Naive thymus-derived CD4-positive, alpha-beta T cell (primary cell): ENCODE measurements at regions not wholly inside any gene's neighbourhood (a gene's known extent, or its start where the extent isn't known, plus 50 kb on each side); places are given as distances from the start of the nearest gene placed in this dataset.

Experiments
- ATAC-seq: fragments of 150-1000 bp; cut with Tn5 transposase; 2 replicates; pipeline ENCODE4 v1.10.0; 2021; ENCODE audit warnings: mild to moderate bottlenecking, moderate library complexity
- CTCF ChIA-PET: fragments of 350-600 bp; sonication (Branson Sonifier 250); formaldehyde crosslinking; loops from one replicate; lab custom pipeline; 2021; ENCODE audit warnings: antibody characterized with exemption; lab: Charles Lee
- POLR2A ChIA-PET: fragments of 350-600 bp; sonication (Branson Sonifier 250); formaldehyde crosslinking; loops from one replicate; lab custom pipeline; 2021; ENCODE audit warnings: antibody characterized with exemption, inconsistent platforms; lab: Charles Lee
- DNase-seq, 9 donors: peaks; one replicate each; pipeline versions ENCODE4 v3.0.0 to v3.0.0-alpha.2; 2020 to 2022; ENCODE audit warnings: mixed read lengths in 1 of 9
- H3K27ac ChIP-seq: one replicate; pipeline ENCODE4 v1.7.0; 2013; ENCODE audit warnings: mild to moderate bottlenecking, low read depth, low read length, moderate library complexity
- H3K27me3 ChIP-seq, 2 donors: one replicate each; pipeline ENCODE4 v1.7.0; 2013; ENCODE audit warnings: low read length in 2 of 2, mild to moderate bottlenecking in 2 of 2, moderate library complexity in 2 of 2; ENCODE audit not compliant: control insufficient read depth in 2 of 2, insufficient read depth in 2 of 2
- H3K36me3 ChIP-seq, 3 experiments: 1 replicate in 2 of 3; 2 replicates in 1 of 3; pipeline ENCODE4 v1.7.0; 2013; ENCODE audit warnings: low read length in 3 of 3, mild to moderate bottlenecking in 3 of 3, moderate library complexity in 1 of 3; ENCODE audit not compliant: insufficient read depth in 3 of 3, control insufficient read depth in 2 of 3
- H3K4me1 ChIP-seq, 2 donors: one replicate each; pipeline ENCODE4 v1.7.0; 2013; ENCODE audit warnings: low read length in 2 of 2, mild to moderate bottlenecking in 2 of 2, moderate library complexity in 1 of 2; ENCODE audit not compliant: control insufficient read depth in 2 of 2, insufficient read depth in 2 of 2
- H3K4me3 ChIP-seq: 2 replicates; pipeline ENCODE4 v1.7.0; 2013; ENCODE audit warnings: mild to moderate bottlenecking, low read length
- H3K9me3 ChIP-seq, 3 experiments: 1 replicate in 2 of 3; 2 replicates in 1 of 3; pipeline ENCODE4 v1.7.0; 2013; ENCODE audit warnings: low read length in 3 of 3; ENCODE audit not compliant: control insufficient read depth in 2 of 3
- H3K27ac Mint-ChIP-seq, 9 donors: one replicate each; pipeline ENCODE4 v1.8.0; 2020 to 2022; ENCODE audit warnings: mixed read lengths in 9 of 9, mild to moderate bottlenecking in 8 of 9, moderate library complexity in 5 of 9, inconsistent platforms in 2 of 9
- H3K27me3 Mint-ChIP-seq, 5 donors: one replicate each; pipeline ENCODE4 v1.8.0; 2021 to 2022; ENCODE audit warnings: mixed read lengths in 5 of 5, mild to moderate bottlenecking in 1 of 5
- H3K36me3 Mint-ChIP-seq, 5 donors: one replicate each; pipeline ENCODE4 v1.8.0; 2020 to 2022; ENCODE audit warnings: mixed read lengths in 5 of 5, mild to moderate bottlenecking in 3 of 5, inconsistent platforms in 1 of 5
- H3K4me1 Mint-ChIP-seq, 7 donors: one replicate each; pipeline ENCODE4 v1.8.0; 2020 to 2022; ENCODE audit warnings: mixed read lengths in 7 of 7, mild to moderate bottlenecking in 3 of 7, inconsistent platforms in 1 of 7
- H3K4me3 Mint-ChIP-seq, 10 donors: one replicate each; pipeline ENCODE4 v1.8.0; 2020 to 2022; ENCODE audit warnings: mild to moderate bottlenecking in 10 of 10, mixed read lengths in 10 of 10, moderate library complexity in 6 of 10, inconsistent platforms in 2 of 10
- H3K9me3 Mint-ChIP-seq, 11 donors: one replicate each; pipeline ENCODE4 v1.8.0; 2020 to 2022; ENCODE audit warnings: mixed read lengths in 11 of 11, mild to moderate bottlenecking in 4 of 11, inconsistent platforms in 1 of 11, moderate library complexity in 1 of 11
- intact Hi-C, 2 donors: fragments of 100-400 bp; cut with micrococcal nuclease; formaldehyde crosslinking; loops; one replicate each; pipeline ENCODE4 v1.15.1; 2023

GRCh38 chrX:87067795-87068369 lies 449.7 kb upstream of the KLHL4 start:
- Histone ChIP-seq H3K27me3 (no peaks in the 10 kb centered on the region), H3K4me1 (no peaks in the 10 kb centered on the region), H3K4me3 (no peak overlapping the region), H3K36me3 (no peaks in the 10 kb centered on the region), H3K9me3 (no peaks in the 10 kb centered on the region), H3K27ac (no peak overlapping the region)
- Mint-ChIP-seq H3K36me3 (peaks cover 0 to 3% (median 0%) of the 10 kb centered on the region in 5 donors), H3K9me3 (no peaks in the 10 kb centered on the region), H3K4me1 (no peaks in the 10 kb centered on the region), H3K27me3 (no peaks in the 10 kb centered on the region), H3K4me3 (no peak overlapping the region), H3K27ac (no peak overlapping the region)
- CTCF ChIA-PET, result no interaction called here
- intact Hi-C loops, result no loop called here
- no peak for DNase-seq
- no peak for ATAC-seq
- POLR2A ChIA-PET, result no interaction called here

GRCh38 chrX:87078231-87078630 lies 439.4 kb upstream of the KLHL4 start:
- ATAC-seq (no peak), DNase-seq (no peak)
- Mint-ChIP-seq H3K27me3 (no peaks in the 10 kb centered on the region), H3K4me1 (no peaks in the 10 kb centered on the region), H3K27ac (no peak overlapping the region), H3K4me3 (no peak overlapping the region), H3K36me3 (no peaks in the 10 kb centered on the region), H3K9me3 (peaks cover 0 to 1% (median 0%) of the 10 kb centered on the region in 11 donors)
- H3K27ac ChIP-seq, result no peak overlapping the region
- no peaks in the 10 kb centered on the region for H3K9me3 ChIP-seq
- no peaks in the 10 kb centered on the region for H3K36me3 ChIP-seq
- H3K4me3 ChIP-seq, result no peak overlapping the region
- H3K27me3 ChIP-seq, result no peaks in the 10 kb centered on the region
- intact Hi-C loops, result no loop called here
- ChIA-PET CTCF (no interaction called here), POLR2A (no interaction called here)
- H3K4me1 ChIP-seq, result no peaks in the 10 kb centered on the region

GRCh38 chrX:87098477-87098876 lies 419.1 kb upstream of the KLHL4 start:
- no peaks in the 10 kb centered on the region for H3K36me3 ChIP-seq
- Mint-ChIP-seq H3K27ac (no peak overlapping the region), H3K27me3 (no peaks in the 10 kb centered on the region), H3K4me3 (no peak overlapping the region), H3K36me3 (no peaks in the 10 kb centered on the region), H3K9me3 (peaks cover 0 to 6% (median 2%) of the 10 kb centered on the region in 11 donors), H3K4me1 (no peaks in the 10 kb centered on the region)
- H3K9me3 ChIP-seq, result no peaks in the 10 kb centered on the region
- intact Hi-C loops, result no loop called here
- no peak overlapping the region for H3K27ac ChIP-seq
- no peaks in the 10 kb centered on the region for H3K4me1 ChIP-seq
- ChIA-PET CTCF (no interaction called here), POLR2A (no interaction called here)
- H3K4me3 ChIP-seq, result no peak overlapping the region
- ATAC-seq, result no peak
- no peaks in the 10 kb centered on the region for H3K27me3 ChIP-seq
- DNase-seq, result no peak

GRCh38 chrX:87105131-87105530 lies 412.5 kb upstream of the KLHL4 start:
- DNase-seq (no peak), ATAC-seq (no peak)
- intact Hi-C loops, result no loop called here
- ChIA-PET CTCF (no interaction called here), POLR2A (no interaction called here)
- Mint-ChIP-seq H3K4me1 (no peaks in the 10 kb centered on the region), H3K27me3 (no peaks in the 10 kb centered on the region), H3K4me3 (no peak overlapping the region), H3K9me3 (peaks cover 0 to 4% (median 0%) of the 10 kb centered on the region in 11 donors), H3K27ac (no peak overlapping the region), H3K36me3 (no peaks in the 10 kb centered on the region)
- no peak overlapping the region for H3K4me3 ChIP-seq
- H3K36me3 ChIP-seq, result no peaks in the 10 kb centered on the region
- H3K4me1 ChIP-seq, result no peaks in the 10 kb centered on the region
- H3K27ac ChIP-seq, result no peak overlapping the region
- no peaks in the 10 kb centered on the region for H3K27me3 ChIP-seq
- no peaks in the 10 kb centered on the region for H3K9me3 ChIP-seq

GRCh38 chrX:87110142-87110541 lies 407.5 kb upstream of the KLHL4 start:
- no peak overlapping the region for H3K27ac Mint-ChIP-seq
- Histone ChIP-seq H3K27me3 (no peaks in the 10 kb centered on the region), H3K36me3 (no peaks in the 10 kb centered on the region), H3K4me3 (no peak overlapping the region), H3K27ac (no peak overlapping the region), H3K9me3 (no peaks in the 10 kb centered on the region), H3K4me1 (no peaks in the 10 kb centered on the region)
- POLR2A ChIA-PET, result no interaction called here
- peaks cover 0 to 9% (median 4%) of the 10 kb centered on the region in 11 donors for H3K9me3 Mint-ChIP-seq
- CTCF ChIA-PET, result no interaction called here
- DNase-seq (no peak), ATAC-seq (no peak)
- no peaks in the 10 kb centered on the region for H3K36me3 Mint-ChIP-seq
- H3K27me3 Mint-ChIP-seq, result no peaks in the 10 kb centered on the region
- H3K4me1 Mint-ChIP-seq, result no peaks in the 10 kb centered on the region
- H3K4me3 Mint-ChIP-seq, result no peak overlapping the region
- intact Hi-C loops, result no loop called here

- Mint-ChIP-seq H3K4me1 (no peaks in the 10 kb centered on the region), H3K4me3 (no peak overlapping the region), H3K36me3 (no peaks in the 10 kb centered on the region), H3K27me3 (no peaks in the 10 kb centered on the region), H3K27ac (no peak overlapping the region), H3K9me3 (peaks cover 0 to 5% (median 0%) of the 10 kb centered on the region in 11 donors)
- POLR2A ChIA-PET, result no interaction called here
- no peaks in the 10 kb centered on the region for H3K27me3 ChIP-seq
- no peaks in the 10 kb centered on the region for H3K4me1 ChIP-seq
- intact Hi-C loops, result no loop called here
- H3K9me3 ChIP-seq, result no peaks in the 10 kb centered on the region
- CTCF ChIA-PET, result no interaction called here
- DNase-seq, result no peak
- no peaks in the 10 kb centered on the region for H3K36me3 ChIP-seq
- no peak for ATAC-seq
- H3K4me3 ChIP-seq, result no peak overlapping the region
- no peak overlapping the region for H3K27ac ChIP-seq
Observed at GRCh38 chrX:87140800-87141483, 376.7 kb upstream of the KLHL4 start.

- H3K9me3 Mint-ChIP-seq, result peaks cover 0 to 7% (median 0%) of the 10 kb centered on the region in 11 donors
- DNase-seq (no peak), ATAC-seq (no peak)
- H3K27me3 Mint-ChIP-seq, result no peaks in the 10 kb centered on the region
- intact Hi-C loops, result no loop called here
- ChIA-PET POLR2A (no interaction called here), CTCF (no interaction called here)
- H3K36me3 Mint-ChIP-seq, result no peaks in the 10 kb centered on the region
- H3K9me3 ChIP-seq, result no peaks in the 10 kb centered on the region
- H3K4me1 ChIP-seq, result no peaks in the 10 kb centered on the region
- no peak overlapping the region for H3K4me3 ChIP-seq
- no peaks in the 10 kb centered on the region for H3K36me3 ChIP-seq
- H3K27ac Mint-ChIP-seq, result no peak overlapping the region
- no peak overlapping the region for H3K4me3 Mint-ChIP-seq
- H3K27ac ChIP-seq, result no peak overlapping the region
- H3K4me1 Mint-ChIP-seq, result no peaks in the 10 kb centered on the region
- H3K27me3 ChIP-seq, result no peaks in the 10 kb centered on the region
Observed at GRCh38 chrX:87160435-87161010, 357.1 kb upstream of the KLHL4 start.
